Body of pancreas (tissue), 4 donors: ENCODE measurements at regions not wholly inside any gene's neighbourhood (a gene's known extent, or its start where the extent isn't known, plus 50 kb on each side); places are given as distances from the start of the nearest gene placed in this dataset.

Experiments used
- CTCF ChIP-seq, 7 experiments: fragments of 450-650 bp in 4 of 7; fragments of 200-600 bp in 3 of 7; sonication (generic) in 3 of 7; IDR thresholded peaks; one replicate each; pipeline ENCODE4 v1.5.1; 2016 to 2019; ENCODE audit warnings: antibody characterized with exemption in 7 of 7
- POLR2A ChIP-seq, 3 donors: fragments of 450-650 bp; IDR thresholded peaks; one replicate each; pipeline ENCODE4 v1.6.1; 2016; ENCODE audit warnings: antibody characterized with exemption in 3 of 3, mild to moderate bottlenecking in 2 of 3

DNA sequence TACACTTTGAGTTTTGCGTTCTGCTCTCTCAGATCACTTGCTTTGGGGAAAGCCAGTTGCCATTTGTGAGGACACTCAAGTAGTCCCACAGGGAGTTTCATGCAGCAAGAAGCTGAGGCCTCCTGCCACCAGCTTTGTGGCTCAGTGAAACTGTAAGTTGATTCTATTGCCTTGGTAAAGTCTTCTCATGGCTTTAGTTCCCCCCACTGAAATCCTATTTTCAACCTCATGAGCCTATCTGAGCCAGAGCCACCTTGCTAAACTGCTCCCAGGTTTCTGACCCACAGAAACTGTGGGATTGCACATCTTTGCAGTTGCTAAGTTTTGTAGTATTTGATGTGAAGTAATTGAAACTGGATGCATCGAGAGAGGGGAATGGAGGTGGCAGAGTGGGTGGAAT, 85.4 kb upstream of the TOP3B start:
- TF ChIP-seq CTCF (IDR thresholded peaks at IDR 0.05) (no peak), POLR2A (IDR thresholded peaks at IDR 0.05) (no peak)
